ENCODE measurements at regions not wholly inside any gene's neighbourhood (a gene's known extent, or its start where the extent isn't known, plus 50 kb on each side); places are given as distances from the start of the nearest gene placed in this dataset.
"Not testable (repeated sequence)": the region's sequence is repeated elsewhere in the genome, so short reads cannot be mapped to it uniquely, and the experiment has no call there.

DNA sequence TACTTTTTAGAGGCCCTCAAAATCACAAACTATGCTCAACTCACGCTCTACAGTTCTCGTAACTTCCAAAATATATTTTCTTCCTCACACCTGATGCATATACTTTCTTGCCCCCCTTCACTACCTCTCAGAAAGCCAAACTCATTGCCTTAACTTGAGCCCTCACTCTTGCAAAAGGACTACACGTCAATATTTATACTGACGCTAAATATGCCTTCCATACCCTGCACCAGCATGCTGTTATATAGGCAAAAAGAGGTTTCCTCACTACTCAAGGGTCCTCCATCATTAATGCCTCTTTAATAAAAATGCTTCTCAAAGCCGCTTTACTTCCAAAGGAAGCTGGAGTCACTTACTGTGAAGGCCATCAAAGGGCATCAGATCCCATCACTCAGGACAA lies 92.9 kb upstream of the ATF7IP2 start:
- TF ChIP-seq, protein P1, sequence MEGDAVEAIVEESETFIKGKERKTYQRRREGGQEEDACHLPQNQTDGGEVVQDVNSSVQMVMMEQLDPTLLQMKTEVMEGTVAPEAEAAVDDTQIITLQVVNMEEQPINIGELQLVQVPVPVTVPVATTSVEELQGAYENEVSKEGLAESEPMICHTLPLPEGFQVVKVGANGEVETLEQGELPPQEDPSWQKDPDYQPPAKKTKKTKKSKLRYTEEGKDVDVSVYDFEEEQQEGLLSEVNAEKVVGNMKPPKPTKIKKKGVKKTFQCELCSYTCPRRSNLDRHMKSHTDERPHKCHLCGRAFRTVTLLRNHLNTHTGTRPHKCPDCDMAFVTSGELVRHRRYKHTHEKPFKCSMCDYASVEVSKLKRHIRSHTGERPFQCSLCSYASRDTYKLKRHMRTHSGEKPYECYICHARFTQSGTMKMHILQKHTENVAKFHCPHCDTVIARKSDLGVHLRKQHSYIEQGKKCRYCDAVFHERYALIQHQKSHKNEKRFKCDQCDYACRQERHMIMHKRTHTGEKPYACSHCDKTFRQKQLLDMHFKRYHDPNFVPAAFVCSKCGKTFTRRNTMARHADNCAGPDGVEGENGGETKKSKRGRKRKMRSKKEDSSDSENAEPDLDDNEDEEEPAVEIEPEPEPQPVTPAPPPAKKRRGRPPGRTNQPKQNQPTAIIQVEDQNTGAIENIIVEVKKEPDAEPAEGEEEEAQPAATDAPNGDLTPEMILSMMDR (conservative IDR thresholded peaks at IDR 0.05), result not testable (repeated sequence)
- TF ChIP-seq EZH2 (IDR thresholded peaks at IDR 0.05; ENCODE audit: low read depth), result not testable (repeated sequence)

Measured in PC-9 (cell line).